ENCODE measurements at regions not wholly inside any gene's neighbourhood (a gene's known extent, or its start where the extent isn't known, plus 50 kb on each side); places are given as distances from the start of the nearest gene placed in this dataset.
"Not testable (repeated sequence)": the region's sequence is repeated elsewhere in the genome, so short reads cannot be mapped to it uniquely, and the experiment has no call there.

DNA sequence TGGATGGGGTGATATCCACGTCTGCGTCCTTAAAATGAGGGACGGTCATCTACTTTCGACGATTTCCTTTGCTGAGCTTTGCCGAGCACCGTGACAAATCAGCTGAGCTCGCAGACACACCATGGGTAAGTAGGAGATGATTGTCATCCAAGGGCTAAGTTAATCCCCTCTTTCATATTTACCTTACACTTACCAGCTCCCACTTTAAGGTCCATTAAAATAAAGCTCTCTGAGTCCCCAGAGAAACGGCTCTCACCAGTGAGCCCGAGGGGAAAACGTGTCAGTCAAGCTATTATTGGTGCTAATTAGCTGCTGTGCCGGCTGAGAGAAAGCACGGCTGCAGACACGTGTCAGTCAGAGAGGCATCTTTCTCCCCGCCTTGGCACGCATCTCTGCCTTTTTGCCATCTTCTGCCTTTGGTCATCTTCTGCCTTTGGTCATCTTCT, 72.2 kb downstream of the CRLF2 start:
- DNase-seq (ENCODE audit: low read depth) = no peak

DNA sequence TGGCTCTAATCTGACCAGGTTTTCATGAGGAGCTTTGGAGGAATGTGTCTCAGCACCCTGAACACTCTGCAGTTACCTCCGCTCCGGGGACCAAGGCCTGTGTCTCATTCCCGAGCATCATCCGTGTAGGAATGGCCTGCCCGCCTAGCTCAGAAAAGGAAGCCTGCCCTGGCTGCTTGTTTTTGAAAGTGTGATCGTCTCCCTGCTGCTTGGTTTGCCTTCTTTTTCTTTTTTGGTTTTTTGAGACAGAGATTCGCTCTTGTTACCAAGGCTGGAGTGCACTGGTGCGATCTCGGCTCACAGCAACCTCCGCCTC, 73.3 kb downstream of the CRLF2 start:
- DNase-seq (ENCODE audit: low read depth) = no peak

DNA sequence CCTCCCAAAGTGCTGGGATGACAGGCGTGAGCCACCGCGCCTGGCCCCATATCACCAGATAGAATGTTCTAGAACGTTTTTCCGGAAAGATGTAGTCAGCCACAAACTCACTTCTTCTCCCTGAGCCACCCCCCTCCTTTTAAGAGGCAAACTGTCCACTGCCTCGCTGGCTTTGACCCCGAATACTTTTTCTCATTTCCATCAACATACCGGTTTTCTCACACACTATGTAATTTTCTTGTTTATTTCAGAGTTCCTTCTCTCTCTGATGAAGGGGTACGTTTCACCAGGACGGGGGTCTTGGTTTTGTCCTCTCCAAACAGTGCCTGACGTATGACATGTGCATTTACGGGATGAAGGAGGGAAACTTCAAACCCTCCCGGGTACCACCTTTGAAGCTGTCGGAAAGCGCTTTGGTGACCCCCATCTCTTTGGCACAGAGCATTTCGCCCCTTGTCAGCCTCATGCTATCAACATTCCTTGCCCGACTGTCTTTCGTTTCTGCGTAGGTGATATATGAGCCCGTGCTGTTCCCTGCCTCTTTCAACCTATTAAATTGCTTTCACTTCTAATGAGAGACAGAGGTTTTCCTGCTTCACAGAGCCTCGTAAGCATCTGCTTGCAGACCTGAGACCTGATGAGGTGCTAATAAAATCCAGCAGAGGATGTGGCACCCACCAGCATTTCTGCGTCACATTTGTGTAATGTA, 73.8 kb downstream of the CRLF2 start:
- no peak for DNase-seq (ENCODE audit: low read depth)

DNA sequence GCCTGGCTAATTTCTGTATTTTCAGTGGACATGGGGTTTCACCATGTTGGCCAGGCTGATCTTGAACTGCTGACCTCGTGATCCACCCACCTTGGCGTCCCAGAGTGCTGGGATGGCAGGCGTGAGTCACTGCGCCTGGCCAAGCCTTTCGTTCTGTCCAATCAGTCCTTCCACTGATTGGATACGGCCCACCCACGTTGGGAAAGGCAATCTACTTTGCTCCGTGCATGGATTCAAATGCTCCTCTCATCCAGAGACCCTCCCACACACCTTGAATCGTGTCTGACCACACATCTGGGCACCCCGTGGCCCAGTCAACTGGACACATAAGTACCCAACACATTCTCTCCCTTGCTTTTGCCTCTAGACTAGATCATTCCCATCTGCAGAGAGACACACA, 74.9 kb downstream of the CRLF2 start:
- no peak for DNase-seq (ENCODE audit: low read depth)

DNA sequence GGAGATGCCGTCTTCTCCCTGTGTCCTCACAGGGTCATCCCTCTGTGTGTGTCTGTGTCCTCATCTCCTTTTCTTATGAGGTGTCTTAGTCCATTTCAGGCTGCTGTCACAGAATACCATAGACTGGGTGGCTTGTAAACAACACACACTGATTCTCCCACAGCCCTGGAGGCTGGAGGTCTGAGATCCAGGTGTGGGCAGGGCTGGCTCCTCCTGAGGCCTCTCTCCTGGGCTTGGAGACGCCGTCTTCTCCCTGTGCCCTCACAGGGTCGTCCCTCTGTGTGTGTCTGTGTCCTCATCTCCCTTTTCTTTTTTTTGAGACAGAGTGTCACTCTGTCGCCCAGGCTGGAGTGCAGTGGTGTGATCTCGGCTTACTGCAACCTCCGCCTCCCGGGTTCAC, 75.9 kb downstream of the CRLF2 start:
- DNase-seq (ENCODE audit: low read depth) = not testable (repeated sequence)

DNA sequence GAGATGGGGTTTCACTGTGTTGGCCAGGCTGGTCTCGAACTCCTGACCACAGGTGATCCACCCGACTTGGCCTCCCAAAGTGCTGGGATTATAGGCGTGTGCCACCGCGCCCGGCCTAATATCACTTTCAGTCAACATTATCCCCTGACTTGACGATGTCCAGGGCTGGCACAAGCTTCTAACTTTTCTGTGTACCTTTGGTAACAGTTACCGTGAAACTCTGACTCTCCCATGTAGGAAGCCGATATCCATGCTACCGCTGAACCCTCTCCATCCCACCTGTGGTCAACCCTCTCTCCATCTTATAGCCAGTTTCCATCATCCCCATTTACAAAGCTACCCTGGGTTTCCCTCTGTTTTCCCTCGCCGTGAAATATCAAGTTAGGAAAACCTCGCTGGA, 77.5 kb downstream of the CRLF2 start:
- no peak for DNase-seq (ENCODE audit: low read depth)

DNA sequence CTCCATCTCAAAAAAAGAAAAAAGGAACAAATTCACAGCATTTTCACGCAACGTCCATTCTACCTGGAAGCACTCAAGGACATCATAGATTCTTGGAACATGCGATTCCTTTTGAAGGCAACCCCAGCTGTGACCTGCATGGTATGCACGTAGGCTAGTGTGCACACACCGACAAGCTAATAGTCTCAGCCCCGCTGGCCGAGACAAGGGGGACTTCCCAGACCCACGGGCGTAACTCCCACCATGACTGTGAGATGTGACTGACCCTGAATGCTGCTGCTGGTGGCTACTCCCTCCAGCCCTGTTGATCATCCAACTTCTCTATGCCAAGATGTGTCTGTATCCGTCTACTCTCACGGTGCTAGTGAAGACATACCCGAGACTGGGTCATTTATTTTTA, 78.3 kb downstream of the CRLF2 start:
- DNase-seq (ENCODE audit: low read depth) = no peak

DNA sequence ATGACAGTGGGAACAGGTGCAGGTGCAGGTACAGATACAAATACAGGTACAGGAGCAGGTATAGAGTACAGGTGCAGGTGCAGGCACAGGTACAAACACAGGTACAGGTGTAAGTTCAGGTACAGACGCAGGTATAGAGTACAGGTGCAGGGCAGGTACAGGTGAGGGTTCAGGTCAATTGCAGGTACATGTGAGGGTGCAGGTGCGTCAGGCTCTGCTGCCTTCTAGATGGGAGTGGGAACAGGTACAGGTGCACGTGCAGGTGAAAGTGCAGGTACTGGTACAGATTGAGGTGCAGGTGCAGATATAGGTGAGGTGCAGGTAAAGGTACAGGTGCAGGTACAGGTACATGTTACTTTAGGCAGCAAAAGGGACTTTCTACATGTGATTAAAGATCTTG, 85.7 kb downstream of the CRLF2 start:
- no peak for DNase-seq (ENCODE audit: low read depth)

DNA sequence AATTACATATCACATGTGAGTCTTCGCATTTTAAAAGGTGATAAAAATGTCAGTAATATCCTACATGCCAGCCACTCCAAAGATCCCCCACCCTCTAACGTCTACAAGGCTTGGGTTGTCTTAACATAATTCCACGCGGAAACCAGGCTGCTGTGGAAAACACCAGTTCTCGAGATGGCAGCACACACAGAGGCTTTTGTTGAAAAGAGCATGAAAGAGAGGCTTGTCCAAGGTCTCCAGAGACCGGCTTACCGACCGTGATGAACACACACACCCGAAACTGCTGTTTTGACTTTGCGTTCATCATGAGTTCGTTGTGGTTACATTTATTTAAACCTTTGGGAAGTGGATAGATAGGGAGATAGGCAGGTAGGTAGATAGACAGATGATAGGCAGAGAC, 87.9 kb downstream of the CRLF2 start:
- DNase-seq (ENCODE audit: low read depth) = no peak

DNA sequence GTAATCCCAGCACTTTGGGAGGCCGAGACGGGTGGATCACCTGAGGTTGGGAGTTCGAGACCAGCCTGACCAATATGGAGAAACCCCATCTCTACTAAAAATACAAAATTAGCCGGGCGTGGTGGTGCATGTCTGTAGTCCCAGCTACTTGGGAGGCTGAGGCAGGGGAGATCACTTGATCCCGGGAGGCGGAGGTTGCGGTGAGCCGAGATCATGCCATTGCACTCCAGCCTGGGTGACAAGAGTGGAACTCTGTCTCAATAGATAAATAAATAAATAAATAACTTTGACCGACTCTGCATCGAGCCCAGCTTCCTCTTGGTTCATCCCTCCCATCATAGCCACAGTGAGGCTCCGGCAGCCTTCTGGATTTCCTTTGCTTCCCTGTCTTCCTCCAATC, 89.6 kb downstream of the CRLF2 start:
- not testable (repeated sequence) for DNase-seq (ENCODE audit: low read depth)

DNA sequence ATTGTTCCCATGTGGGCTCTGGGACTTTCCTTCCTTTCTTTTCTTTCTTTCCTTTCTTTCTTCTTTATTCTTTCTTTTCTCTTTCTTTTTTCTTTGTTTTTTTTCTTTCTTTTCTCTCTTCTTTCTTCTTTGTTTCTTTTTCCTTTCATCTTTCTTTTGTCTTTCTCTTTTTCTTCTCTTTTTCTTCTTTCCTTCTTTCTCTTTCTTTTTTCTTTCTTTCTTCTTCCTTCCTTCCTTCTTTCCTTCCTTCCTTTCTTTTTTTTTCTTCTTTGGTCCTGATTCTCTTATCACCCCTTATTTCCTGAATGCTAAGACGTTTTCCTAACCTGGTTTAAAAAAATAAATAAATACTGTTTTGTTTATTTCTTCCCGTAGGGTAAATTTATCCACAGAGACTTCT, 93.2 kb downstream of the CRLF2 start:
- no peak for DNase-seq (ENCODE audit: low read depth)

DNA sequence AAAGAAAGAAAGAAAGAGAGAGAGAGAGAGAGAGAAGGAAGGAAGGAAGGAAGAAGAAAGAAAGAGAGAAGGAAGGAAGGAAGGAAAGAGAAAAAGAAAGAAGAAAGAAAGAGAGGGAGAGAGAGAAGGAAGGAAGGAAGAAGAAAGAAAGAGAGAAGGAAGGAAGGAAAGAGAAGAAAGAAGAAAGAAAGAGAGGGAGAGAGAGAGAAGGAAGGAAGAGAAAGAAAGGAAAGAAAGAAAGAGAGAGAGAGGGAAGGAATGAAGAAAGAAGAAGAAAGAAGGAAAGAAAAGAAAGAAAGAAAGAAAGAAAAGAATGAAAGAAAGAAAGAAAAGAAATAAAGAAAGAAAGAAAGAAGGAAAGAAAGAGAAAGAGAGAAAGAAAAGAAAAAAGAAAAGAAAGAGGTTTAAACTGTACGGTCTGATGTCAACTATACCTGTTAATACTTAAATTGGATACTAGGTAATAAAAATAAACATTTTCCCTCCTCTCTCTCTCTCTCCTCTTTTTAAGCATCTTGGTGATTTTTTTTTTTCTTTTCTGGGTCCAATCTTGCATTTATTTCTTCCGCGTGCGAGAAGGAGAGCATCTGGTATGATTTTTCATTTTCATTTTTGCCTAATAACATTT, 93.8 kb downstream of the CRLF2 start:
- DNase-seq (ENCODE audit: low read depth) = no peak

DNA sequence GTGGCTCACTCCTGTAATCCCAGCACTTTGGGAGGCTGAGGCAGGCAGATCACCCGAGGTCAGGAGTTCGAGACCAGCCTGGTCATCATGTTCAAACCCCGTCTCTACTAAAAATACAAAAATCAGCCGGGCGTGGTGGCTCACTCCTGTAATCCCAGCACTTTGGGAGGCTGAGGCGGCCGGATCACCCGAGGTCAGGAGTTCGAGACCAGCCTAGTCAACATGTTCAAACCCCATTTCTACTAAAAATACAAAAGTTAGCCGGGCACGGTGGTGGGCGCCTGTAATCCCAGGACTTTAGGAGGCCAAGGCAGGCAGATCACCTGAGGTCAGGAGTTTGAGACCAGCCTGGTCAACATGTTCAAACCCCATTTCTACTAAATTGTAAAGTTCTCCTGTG, 97.0 kb downstream of the CRLF2 start:
- DNase-seq (ENCODE audit: low read depth) = not testable (repeated sequence)

DNA sequence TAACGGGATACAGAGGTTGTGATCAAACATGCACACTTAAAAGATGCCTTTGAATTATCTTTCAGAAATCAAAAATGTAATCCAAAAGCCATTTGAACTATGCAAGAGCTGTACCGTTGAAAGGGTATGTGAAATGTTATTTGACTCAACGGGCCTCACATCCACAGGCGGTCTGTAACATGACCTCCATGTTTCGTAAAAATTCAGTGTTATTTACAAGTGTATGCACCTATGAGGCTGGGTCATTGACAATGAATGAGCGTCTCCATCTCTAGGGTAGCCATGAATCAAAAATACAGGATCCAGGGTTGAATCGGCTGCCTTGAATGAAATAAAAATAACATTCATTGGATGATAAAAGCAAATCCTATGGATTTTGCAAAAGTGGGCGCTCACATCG, 100.1 kb downstream of the CRLF2 start:
- DNase-seq (ENCODE audit: low read depth) = no peak

DNA sequence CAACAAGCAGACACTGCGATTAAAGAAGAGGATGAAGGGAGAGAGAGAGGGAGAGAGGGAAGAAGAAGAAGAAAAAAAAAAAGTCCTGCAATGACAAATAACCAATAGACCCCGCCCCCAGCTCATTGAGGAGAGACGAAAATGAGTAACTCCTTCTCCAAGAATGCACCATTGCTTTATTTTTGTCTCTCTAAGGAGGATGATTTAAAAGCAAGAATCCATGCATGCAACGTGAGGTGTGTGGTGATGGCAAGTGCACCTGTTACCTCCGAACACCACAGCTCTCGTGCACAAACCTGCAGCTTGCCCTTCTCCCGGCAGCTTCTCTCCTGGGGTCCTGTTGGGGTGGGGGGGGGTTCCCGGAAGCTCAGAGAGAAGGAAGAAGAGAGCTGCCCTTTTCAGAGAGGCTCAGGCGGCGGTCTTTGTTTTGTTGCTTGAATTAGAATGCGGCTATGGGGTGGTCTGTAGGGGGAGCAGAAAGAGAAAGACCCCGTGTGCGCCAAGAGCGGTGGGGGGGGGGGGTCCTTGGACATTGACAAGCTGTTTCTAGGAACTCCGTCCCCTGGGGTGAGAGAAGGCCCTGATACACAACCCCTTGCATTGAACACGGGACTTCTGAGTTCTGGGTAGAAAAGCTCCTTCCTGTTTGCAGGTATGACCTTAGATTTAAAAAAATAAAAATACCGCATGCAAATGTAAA, 100.7 kb downstream of the CRLF2 start:
- no peak for DNase-seq (ENCODE audit: low read depth)

DNA sequence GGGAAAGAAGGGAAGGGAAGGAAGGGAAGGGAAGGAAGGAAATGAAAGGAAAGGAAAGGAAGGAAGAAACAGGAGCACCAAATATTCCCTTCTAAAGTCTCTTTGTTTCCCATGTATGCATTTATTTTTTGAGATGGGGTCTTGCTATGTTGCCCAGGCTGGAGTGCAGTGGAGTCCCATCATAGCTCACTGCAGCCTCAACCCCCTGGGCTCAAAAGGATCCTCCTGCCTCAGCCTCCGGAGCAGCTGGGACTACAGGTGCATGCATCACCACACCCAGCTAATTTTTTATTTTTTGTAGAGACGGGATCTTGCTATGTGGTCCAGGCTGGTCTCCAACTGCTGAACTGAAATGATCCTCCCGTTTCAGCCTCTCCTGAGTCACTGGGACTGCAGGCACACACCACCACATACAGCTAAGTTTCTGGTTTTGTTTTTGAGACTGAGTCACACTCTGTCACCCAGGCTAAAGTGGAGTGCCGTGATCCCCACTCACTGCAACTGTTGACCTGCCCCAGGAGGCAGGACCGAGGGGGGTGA, 102.8 kb downstream of the CRLF2 start:
- no peak for DNase-seq (ENCODE audit: low read depth)

DNA sequence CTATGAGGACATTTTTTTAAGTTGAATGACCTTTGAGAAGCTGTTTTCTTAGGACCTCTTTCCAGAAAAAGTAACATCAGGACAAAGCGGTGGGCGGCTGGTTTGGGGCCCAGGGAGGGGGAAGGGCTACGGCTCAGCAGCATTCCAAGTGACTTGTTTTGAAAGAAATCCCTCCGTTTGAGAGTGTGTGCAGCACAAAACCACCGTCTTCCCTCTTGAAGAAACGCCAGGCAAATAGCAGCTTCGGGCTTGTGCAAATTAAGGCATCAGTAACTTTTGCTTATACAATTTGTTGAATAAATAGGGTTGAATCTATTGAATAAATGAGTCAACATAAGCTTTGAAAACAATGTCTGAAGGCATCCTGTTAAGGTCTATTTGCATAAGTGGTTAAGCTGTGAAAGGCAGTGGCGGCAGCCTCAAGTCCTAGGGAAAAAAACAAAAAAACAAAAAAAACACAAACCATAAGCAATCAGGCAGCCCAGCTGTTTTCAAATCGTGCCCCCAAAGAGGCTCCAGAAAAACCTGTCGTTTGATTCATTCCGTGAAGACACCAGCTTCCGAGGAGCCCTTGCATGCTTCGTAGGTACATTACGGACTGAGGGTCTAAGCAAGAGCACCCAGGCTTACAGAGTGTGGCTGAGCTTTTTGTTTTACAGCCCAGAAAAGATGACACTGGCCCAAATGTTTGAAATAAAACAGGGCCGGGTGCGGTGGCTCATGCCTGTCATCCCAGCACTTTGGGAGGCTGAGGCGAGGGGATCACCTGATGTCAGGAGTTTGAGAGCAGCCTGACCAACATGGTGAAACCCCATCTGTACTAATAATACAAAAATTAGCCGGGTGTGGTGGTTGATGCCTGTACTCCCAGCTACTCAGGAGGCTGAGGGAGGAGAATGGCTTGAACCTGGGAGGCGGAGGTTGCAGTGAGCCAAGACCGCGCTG, 103.7 kb downstream of the CRLF2 start:
- DNase-seq (ENCODE audit: low read depth) = no peak

DNA sequence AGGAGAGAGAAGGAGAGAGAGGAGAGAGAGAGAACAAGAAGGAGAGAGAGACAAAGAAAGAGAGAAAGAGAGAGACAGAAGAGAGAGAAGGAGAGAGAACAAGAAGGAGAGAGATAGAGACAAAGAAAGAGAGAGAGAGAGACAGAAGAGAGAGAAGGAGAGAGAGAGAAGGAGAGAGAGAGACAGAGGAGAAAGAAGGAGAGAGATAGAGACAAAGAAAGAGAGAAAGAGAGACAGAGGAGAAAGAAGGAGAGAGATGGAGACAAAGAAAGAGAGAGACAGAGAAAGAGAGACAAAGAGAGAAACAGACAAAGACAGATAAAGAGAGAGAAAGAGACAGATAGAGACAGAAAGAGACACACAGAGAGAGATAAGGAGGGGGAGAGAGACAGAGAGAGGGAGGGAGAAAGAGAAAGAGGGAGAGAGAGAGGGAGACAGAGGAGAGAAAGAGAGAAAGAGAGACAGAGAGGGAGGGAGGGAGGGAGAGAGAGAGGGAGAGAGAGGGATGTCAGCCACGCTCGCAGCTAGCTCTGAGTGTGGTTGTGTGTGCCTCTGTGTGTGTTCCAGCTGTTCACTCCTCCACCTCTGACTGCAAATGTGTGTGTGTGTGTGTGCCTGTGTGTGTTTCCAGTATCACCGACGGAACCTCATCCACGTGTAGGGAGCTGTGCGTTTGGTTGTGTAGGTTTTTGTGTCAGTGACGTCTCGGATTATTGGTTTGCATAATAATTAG, 105.8 kb downstream of the CRLF2 start:
- DNase-seq (ENCODE audit: low read depth) = no peak

DNA sequence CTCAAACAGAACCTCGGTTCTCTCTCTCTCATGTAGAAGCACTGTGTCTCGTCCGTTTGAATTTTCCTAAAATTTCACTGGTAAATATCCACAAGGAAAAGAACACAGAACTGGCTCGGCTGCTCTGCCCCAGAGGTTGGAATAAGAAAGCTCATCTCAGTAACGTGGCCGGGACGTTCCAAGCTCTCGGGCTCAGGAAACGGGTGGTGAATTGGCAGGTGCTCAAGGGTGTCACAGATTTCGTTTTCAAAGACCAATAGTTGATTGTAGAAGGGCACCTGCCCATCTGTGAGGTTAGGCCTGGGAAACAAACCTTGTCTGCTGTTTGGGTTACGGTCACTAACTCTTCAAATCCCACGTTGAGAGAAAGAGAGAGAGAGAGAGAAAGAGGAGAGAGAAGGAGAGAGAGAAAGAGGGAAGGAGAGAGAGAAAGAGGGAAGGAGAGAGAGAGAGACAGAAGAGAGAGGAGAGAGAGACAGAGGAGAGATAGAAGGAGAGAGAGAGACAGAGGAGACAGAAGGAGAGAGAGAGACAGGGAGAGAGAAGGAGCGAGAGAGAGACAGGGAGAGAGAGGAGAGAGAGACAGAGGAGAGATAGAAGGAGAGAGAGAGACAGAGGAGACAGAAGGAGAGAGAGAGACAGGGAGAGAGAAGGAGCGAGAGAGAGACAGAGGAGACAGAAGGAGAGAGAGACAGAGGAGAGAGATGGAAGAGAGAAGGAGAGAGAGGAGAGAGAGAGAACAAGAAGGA, 106.6 kb downstream of the CRLF2 start:
- no peak for DNase-seq (ENCODE audit: low read depth)

DNA sequence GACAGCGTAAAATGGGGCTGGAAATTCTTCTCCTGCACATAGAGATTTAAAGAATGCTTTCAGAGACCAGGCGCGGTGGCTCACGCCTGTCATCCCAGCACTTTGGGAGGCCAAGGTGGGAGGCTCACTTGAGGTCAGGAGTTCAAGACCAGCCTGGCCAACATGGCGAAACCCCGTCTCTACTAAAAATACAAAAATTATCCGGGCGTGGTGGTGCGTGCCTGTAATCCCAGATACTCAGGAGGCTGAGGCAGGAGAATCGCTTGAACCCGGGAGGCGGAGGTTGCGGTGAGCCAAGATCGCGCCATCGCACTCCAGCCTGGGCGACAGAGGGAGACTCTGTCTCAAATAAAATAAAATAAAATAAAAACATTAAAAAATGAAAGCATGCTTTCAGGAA, 107.4 kb downstream of the CRLF2 start:
- not testable (repeated sequence) for DNase-seq (ENCODE audit: low read depth)

DNA sequence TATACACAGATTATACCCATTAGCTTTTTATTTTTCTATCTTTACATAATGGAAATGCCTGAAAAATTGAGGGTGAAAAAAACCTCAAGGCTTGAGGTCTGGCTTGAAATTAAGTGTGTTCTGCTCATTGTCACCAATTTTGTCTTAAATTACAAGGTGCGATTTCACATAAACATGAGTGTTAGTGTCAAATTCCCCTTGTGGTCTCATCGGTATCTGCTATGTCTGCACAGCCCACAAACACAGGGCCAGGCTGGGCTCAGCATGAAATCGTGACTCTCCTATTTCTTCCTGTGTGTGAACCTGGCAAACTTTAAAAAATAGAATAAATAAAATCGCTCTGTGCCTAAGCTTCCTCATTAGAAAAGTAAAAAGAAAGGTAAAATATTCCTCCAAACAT, 109.1 kb downstream of the CRLF2 start:
- DNase-seq (ENCODE audit: low read depth) = no peak

Measured in activated gamma-delta T cell treated with anti-CD3 and anti-CD28 coated beads, Interleukin-2, amount 50 U/mL, for 16 hours (primary cell).